Effector memory CD4-positive, alpha-beta T cell (primary cell): ENCODE measurements at regions not wholly inside any gene's neighbourhood (a gene's known extent, or its start where the extent isn't known, plus 50 kb on each side); places are given as distances from the start of the nearest gene placed in this dataset.
"Not testable (repeated sequence)": the region's sequence is repeated elsewhere in the genome, so short reads cannot be mapped to it uniquely, and the experiment has no call there.

Source experiments
- DNase-seq, 3 donors: peaks; one replicate each; pipeline ENCODE4 v3.0.0-alpha.2; 2020
- H3K27ac ChIP-seq: 2 replicates; pipeline ENCODE4 v1.7.0; 2013; ENCODE audit warnings: mild to moderate bottlenecking, low read length, moderate library complexity; ENCODE audit not compliant: insufficient read depth, poor library complexity, severe bottlenecking
- H3K27me3 ChIP-seq: replicated peaks from 2 replicates; pipeline ENCODE4 v1.7.0; 2013; ENCODE audit warnings: mild to moderate bottlenecking, low read length; ENCODE audit not compliant: insufficient read depth, control insufficient read depth, poor library complexity, severe bottlenecking
- H3K36me3 ChIP-seq: 2 replicates; pipeline ENCODE4 v1.7.0; 2013; ENCODE audit warnings: mild to moderate bottlenecking, low read length, moderate library complexity; ENCODE audit not compliant: control insufficient read depth, insufficient read depth
- H3K4me1 ChIP-seq: 2 replicates; pipeline ENCODE4 v1.7.0; 2013; ENCODE audit warnings: low read length, mild to moderate bottlenecking; ENCODE audit not compliant: control insufficient read depth, insufficient read depth, poor library complexity, severe bottlenecking
- H3K4me3 ChIP-seq: 2 replicates; pipeline ENCODE4 v1.7.0; 2013; ENCODE audit warnings: low read length, low read depth, mild to moderate bottlenecking; ENCODE audit not compliant: insufficient read depth, poor library complexity, severe bottlenecking
- H3K9me3 ChIP-seq: 2 replicates; pipeline ENCODE4 v1.7.0; 2013; ENCODE audit warnings: mild to moderate bottlenecking, low read length, moderate library complexity; ENCODE audit not compliant: control insufficient read depth

GRCh38 chr3:18716821-18717220, 291.7 kb upstream of the SATB1 start:
- no peak overlapping the region for H3K4me3 ChIP-seq
- H3K27me3 ChIP-seq: no peaks in the 10 kb centered on the region
- no peaks in the 10 kb centered on the region for H3K9me3 ChIP-seq
- H3K27ac ChIP-seq: no peak overlapping the region
- H3K36me3 ChIP-seq: no peaks in the 10 kb centered on the region
- DNase-seq: no peak
- H3K4me1 ChIP-seq: peaks cover 34% of the 10 kb centered on the region

GRCh38 chr3:18716101-18716500, 291.0 kb upstream of the SATB1 start:
- H3K4me1 ChIP-seq: peaks cover 34% of the 10 kb centered on the region
- DNase-seq: no peak
- H3K36me3 ChIP-seq: no peaks in the 10 kb centered on the region
- no peaks in the 10 kb centered on the region for H3K27me3 ChIP-seq
- H3K4me3 ChIP-seq: no peak overlapping the region
- no peak overlapping the region for H3K27ac ChIP-seq
- H3K9me3 ChIP-seq: no peaks in the 10 kb centered on the region

- Histone ChIP-seq H3K4me1 (peaks cover 34% of the 10 kb centered on the region), H3K9me3 (no peaks in the 10 kb centered on the region), H3K27me3 (no peaks in the 10 kb centered on the region), H3K27ac (no peak overlapping the region), H3K4me3 (no peak overlapping the region), H3K36me3 (no peaks in the 10 kb centered on the region)
- no peak for DNase-seq
These were observed 290.1 kb upstream of the SATB1 start for GRCh38 chr3:18715208-18715607.

- DNase-seq: no peak
- Histone ChIP-seq H3K9me3 (no peaks in the 10 kb centered on the region), H3K4me1 (peaks cover 34% of the 10 kb centered on the region), H3K36me3 (no peaks in the 10 kb centered on the region), H3K27me3 (no peaks in the 10 kb centered on the region), H3K4me3 (no peak overlapping the region), H3K27ac (no peak overlapping the region)
These were observed 288.4 kb upstream of the SATB1 start for GRCh38 chr3:18713577-18713951.

GRCh38 chr3:18712713-18713576, 287.8 kb upstream of the SATB1 start:
- DNase-seq: no peak
- Histone ChIP-seq H3K36me3 (no peaks in the 10 kb centered on the region), H3K4me1 (peaks cover 34% of the 10 kb centered on the region), H3K9me3 (no peaks in the 10 kb centered on the region), H3K4me3 (no peak overlapping the region), H3K27me3 (no peaks in the 10 kb centered on the region), H3K27ac (no peak overlapping the region)

- no peaks in the 10 kb centered on the region for H3K36me3 ChIP-seq
- no peak overlapping the region for H3K4me3 ChIP-seq
- H3K9me3 ChIP-seq: no peaks in the 10 kb centered on the region
These were observed 279.2 kb upstream of the SATB1 start for GRCh38 chr3:18704326-18704725.

GRCh38 chr3:18703798-18704197, 278.7 kb upstream of the SATB1 start:
- Histone ChIP-seq H3K4me3 (no peak overlapping the region), H3K4me1 (no peaks in the 10 kb centered on the region), H3K27me3 (no peaks in the 10 kb centered on the region), H3K27ac (no peak overlapping the region), H3K36me3 (no peaks in the 10 kb centered on the region), H3K9me3 (no peaks in the 10 kb centered on the region)
- DNase-seq: no peak

More at GRCh38 chr3:18704326-18704725, 279.2 kb upstream of the SATB1 start:
- no peak overlapping the region for H3K27ac ChIP-seq
- no peaks in the 10 kb centered on the region for H3K4me1 ChIP-seq
- H3K27me3 ChIP-seq: no peaks in the 10 kb centered on the region
- no peak for DNase-seq

- not testable (repeated sequence) for H3K4me1 ChIP-seq, H3K27ac ChIP-seq, H3K36me3 ChIP-seq, DNase-seq, H3K27me3 ChIP-seq, H3K9me3 ChIP-seq, H3K4me3 ChIP-seq
These were observed 268.6 kb upstream of the SATB1 start for GRCh38 chr3:18693588-18694329.

- Histone ChIP-seq H3K9me3 (no peaks in the 10 kb centered on the region), H3K36me3 (no peaks in the 10 kb centered on the region), H3K27ac (no peak overlapping the region), H3K4me3 (no peak overlapping the region), H3K4me1 (no peaks in the 10 kb centered on the region), H3K27me3 (no peaks in the 10 kb centered on the region)
- DNase-seq: no peak
These were observed 262.1 kb upstream of the SATB1 start for GRCh38 chr3:18687286-18687685.

GRCh38 chr3:18683900-18684299, 258.8 kb upstream of the SATB1 start:
- Histone ChIP-seq H3K4me3 (no peak overlapping the region), H3K9me3 (no peaks in the 10 kb centered on the region), H3K27me3 (no peaks in the 10 kb centered on the region), H3K4me1 (peaks cover 9% of the 10 kb centered on the region), H3K27ac (no peak overlapping the region), H3K36me3 (no peaks in the 10 kb centered on the region)
- DNase-seq: no peak
